ENCODE measurements at regions not wholly inside any gene's neighbourhood (a gene's known extent, or its start where the extent isn't known, plus 50 kb on each side); places are given as distances from the start of the nearest gene placed in this dataset.

GRCh38 chr5:57745700-57746651, 263.4 kb upstream of the ACTBL2 start:
- no peak for TF ChIP-seq POLR2A (IDR thresholded peaks at IDR 0.05)
- TF ChIP-seq, protein P1, sequence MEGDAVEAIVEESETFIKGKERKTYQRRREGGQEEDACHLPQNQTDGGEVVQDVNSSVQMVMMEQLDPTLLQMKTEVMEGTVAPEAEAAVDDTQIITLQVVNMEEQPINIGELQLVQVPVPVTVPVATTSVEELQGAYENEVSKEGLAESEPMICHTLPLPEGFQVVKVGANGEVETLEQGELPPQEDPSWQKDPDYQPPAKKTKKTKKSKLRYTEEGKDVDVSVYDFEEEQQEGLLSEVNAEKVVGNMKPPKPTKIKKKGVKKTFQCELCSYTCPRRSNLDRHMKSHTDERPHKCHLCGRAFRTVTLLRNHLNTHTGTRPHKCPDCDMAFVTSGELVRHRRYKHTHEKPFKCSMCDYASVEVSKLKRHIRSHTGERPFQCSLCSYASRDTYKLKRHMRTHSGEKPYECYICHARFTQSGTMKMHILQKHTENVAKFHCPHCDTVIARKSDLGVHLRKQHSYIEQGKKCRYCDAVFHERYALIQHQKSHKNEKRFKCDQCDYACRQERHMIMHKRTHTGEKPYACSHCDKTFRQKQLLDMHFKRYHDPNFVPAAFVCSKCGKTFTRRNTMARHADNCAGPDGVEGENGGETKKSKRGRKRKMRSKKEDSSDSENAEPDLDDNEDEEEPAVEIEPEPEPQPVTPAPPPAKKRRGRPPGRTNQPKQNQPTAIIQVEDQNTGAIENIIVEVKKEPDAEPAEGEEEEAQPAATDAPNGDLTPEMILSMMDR (IDR thresholded peaks at IDR 0.05): no peak
